Stomach (tissue), 4 donors: ENCODE measurements at regions not wholly inside any gene's neighbourhood (a gene's known extent, or its start where the extent isn't known, plus 50 kb on each side); places are given as distances from the start of the nearest gene placed in this dataset.

Experiments
- EP300 ChIP-seq: sonication (generic); formaldehyde crosslinking; IDR thresholded peaks from one replicate; pipeline ENCODE4 v1.6.1; 2017; ENCODE audit warnings: antibody characterized with exemption
- POLR2A ChIP-seq, 4 donors: fragments of 450-650 bp; IDR thresholded peaks; one replicate each; pipeline ENCODE4 v1.6.1; 2016; ENCODE audit warnings: antibody characterized with exemption in 4 of 4, control low read depth in 2 of 4, mild to moderate bottlenecking in 1 of 4, moderate library complexity in 1 of 4

DNA sequence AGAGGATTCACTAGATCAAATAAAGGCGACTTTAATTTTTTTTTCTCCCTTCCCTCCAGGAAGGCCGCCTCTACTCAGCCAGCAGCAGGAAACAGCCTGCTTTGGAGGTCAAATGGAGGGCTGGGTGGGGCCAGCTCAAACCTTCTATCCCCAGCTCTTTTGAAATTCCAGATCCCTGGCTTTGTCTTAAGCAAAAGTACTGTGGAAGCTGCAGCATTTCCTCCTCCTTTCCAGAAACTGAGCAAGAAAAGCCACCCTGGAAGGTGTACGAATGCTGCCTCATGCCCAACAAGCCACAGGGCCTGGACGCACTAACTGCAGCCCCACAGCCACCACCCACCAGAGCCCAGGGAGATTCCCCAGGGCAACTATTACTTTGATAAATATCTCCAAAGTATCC lies 55.1 kb upstream of the ZCCHC13 start:
- TF ChIP-seq EP300: no peak
- TF ChIP-seq POLR2A (IDR thresholded peaks at IDR 0.05): no peak
